ENCODE measurements at regions not wholly inside any gene's neighbourhood (a gene's known extent, or its start where the extent isn't known, plus 50 kb on each side); places are given as distances from the start of the nearest gene placed in this dataset.

GRCh38 chr4:159762672-159763071 lies 659.8 kb downstream of the RAPGEF2 start:
- TF ChIP-seq TEAD2 (CRISPR knock-in tag; IDR thresholded peaks at IDR 0.05) (no peak), SRSF9 (IDR thresholded peaks at IDR 0.05; ENCODE audit: borderline replicate concordance, insufficient read depth, low read depth, low read length, poor library complexity, severe bottlenecking) (no peak), RARA (CRISPR knock-in tag; IDR thresholded peaks at IDR 0.05) (no peak), STAT6 (CRISPR knock-in tag; IDR thresholded peaks at IDR 0.05; ENCODE audit: borderline replicate concordance) (no peak), BCLAF1 (IDR thresholded peaks at IDR 0.05) (no peak), RFXANK (CRISPR knock-in tag; IDR thresholded peaks at IDR 0.05) (no peak)
